HUES6 (cell line): ENCODE measurements at regions not wholly inside any gene's neighbourhood (a gene's known extent, or its start where the extent isn't known, plus 50 kb on each side); places are given as distances from the start of the nearest gene placed in this dataset.

Experiments used
- H3K27ac ChIP-seq: 2 replicates; pipeline ENCODE4 v1.7.0; 2013; ENCODE audit warnings: low read depth, mild to moderate bottlenecking, low read length, inconsistent platforms
- H3K27me3 ChIP-seq: 2 replicates; pipeline ENCODE4 v1.6.1; 2013; ENCODE audit warnings: low read length; ENCODE audit not compliant: control insufficient read depth, insufficient read depth
- H3K36me3 ChIP-seq: 2 replicates; pipeline ENCODE4 v1.6.1; 2013; ENCODE audit warnings: low read length; ENCODE audit not compliant: control insufficient read depth, insufficient read depth
- H3K4me1 ChIP-seq: 2 replicates; pipeline ENCODE4 v1.6.1; 2013; ENCODE audit warnings: low read length; ENCODE audit not compliant: control insufficient read depth, insufficient read depth
- H3K4me3 ChIP-seq: 2 replicates; pipeline ENCODE4 v1.5.1; 2013; ENCODE audit warnings: low read depth, low read length
- H3K9ac ChIP-seq: one replicate; pipeline ENCODE4 v1.6.1; 2013; ENCODE audit warnings: mild to moderate bottlenecking, low read length
- H3K9me3 ChIP-seq: 2 replicates; pipeline ENCODE4 v1.6.1; 2013; ENCODE audit warnings: low read depth, low read length; ENCODE audit not compliant: control insufficient read depth, insufficient read depth

DNA sequence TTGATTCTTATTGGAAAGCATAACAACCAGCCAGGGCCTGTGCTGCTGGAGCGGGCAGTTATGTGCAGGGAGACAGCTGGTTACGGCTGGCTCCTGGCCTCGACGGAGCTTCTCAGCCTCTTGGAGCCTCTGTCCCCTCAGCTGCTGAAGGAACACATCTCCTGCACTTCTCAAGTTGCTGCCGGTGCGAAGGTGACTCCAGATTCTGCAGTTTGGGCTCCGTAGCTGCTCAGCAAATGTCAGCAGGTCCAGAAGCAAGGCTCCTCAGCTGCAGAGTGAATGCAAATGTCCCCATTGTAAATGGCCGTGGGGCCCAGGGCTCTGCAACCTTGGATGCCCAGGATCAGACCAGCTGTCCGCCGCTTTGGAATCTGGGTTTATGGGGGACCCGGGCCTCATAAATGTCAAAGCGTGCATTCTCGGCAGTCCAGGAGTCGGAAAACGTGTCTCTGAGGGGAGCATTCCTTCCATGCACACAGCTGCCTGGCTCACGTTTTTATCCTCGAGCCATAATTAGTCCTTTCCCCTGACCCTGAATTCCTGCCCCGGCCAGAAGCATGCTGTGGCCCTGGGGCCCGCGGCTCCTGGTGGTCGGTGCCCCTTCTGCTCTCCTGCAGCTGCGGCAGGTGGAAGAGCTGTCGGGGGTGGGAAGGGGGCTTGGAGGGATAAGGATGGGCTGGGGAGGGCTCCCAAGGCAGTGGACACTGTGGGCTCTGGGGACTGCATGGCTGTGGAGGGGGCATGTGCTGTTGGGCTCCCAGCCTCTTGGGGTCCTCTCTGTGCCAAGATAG, 106.0 kb downstream of the KIF26A start:
- Histone ChIP-seq H3K4me1 (peaks cover 7% of the 10 kb centered on the region; the same call in 1 of the 2 replicates), H3K4me3 (no peak overlapping the region), H3K27me3 (no peaks in the 10 kb centered on the region), H3K27ac (no peak overlapping the region), H3K36me3 (no peaks in the 10 kb centered on the region), H3K9ac (no peak overlapping the region), H3K9me3 (peaks cover 28% of the 10 kb centered on the region)

DNA sequence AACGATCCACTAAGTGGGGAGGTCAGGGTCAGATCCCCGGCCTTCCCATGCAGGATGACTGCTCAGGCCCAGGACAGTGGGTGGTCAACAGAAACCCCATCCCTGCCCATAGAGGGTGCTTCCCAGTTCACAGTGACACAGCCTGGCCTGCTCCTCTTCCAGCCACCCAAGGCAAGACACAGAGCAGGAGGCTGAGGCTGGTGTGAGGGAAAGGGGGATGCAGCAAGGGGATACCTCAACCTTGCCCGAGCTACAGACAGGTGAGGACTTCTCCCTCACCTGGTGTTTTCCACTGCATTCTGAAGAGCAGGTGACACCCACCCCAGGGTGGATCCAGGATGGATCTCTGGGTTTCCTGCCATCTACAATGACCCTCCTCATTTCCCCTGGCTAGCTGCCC, 106.7 kb downstream of the KIF26A start:
- Histone ChIP-seq H3K9me3 (peaks cover 28% of the 10 kb centered on the region), H3K9ac (no peak overlapping the region), H3K27ac (no peak overlapping the region), H3K4me1 (peaks cover 3% of the 10 kb centered on the region; the same call in 1 of the 2 replicates), H3K27me3 (no peaks in the 10 kb centered on the region), H3K36me3 (no peaks in the 10 kb centered on the region), H3K4me3 (no peak overlapping the region)

DNA sequence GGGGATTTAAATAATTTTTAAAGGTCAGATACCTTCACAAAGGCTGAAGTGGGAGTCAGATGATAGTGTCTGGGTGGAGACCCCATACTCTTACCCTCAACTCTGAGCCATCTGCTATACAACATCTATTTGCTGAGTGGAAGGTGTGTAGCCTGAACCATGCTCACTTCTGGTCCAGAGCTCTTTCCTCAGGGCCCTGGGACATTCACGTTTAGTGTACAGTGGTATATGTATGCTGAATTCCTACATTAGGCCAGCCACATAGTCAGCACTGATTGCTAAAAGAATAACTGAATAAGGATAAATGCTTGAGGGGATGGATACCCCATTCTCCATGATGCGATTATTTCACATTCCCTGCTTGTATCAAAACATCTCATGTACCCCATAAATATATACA, 107.3 kb downstream of the KIF26A start:
- H3K9ac ChIP-seq: no peak overlapping the region
- no peaks in the 10 kb centered on the region for H3K27me3 ChIP-seq
- peaks cover 28% of the 10 kb centered on the region for H3K9me3 ChIP-seq
- H3K4me3 ChIP-seq: no peak overlapping the region
- H3K4me1 ChIP-seq: no peaks in the 10 kb centered on the region
- no peaks in the 10 kb centered on the region for H3K36me3 ChIP-seq
- H3K27ac ChIP-seq: no peak overlapping the region

DNA sequence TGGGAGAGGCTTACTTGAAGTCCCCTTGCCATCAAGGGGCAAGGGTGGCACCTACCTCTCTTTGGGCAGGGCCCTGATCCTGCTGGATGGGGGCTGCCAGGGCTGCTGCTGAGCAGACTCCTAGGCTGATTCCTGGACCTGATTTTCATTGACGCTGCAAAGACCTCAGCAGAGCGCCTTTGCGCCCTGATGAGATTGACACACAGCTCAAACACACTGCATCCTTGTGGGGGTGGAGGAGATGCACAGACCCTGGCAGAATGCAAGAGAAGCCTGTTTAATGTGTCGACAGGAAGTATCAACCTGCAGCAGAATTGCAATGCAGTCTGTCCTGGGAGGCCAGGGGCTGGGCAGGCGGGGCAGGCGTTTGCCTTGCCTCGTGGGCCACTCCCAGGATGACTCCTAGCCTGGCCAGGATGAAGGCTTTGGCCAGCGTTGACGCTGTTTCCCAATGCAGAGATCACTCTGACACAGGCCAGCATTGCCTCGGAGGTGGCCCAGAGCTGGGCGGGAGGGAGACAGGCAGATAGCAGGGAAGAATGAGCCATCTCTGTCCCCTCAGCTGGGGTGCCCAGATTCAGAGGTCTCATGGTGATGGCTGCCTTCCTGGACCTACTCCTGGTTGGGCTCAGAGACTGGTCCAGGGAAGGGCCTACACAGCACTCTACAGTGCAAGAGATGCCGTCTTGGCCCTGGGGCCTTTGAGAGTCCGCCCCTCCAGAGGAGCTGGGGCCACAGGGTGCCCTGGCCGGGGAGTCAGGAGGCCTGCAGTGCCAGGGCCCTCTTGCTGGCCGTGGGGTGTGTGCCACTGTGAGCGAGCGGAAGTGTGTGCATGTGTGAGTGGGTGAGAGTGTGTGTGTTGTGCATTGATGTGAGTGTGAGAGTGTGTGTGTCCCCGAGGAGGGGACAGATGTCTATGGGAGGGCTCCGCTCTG, 108.3 kb downstream of the KIF26A start:
- Histone ChIP-seq H3K9ac (no peak overlapping the region), H3K4me3 (no peak overlapping the region), H3K9me3 (peaks cover 28% of the 10 kb centered on the region), H3K27me3 (no peaks in the 10 kb centered on the region), H3K27ac (no peak overlapping the region), H3K4me1 (no peaks in the 10 kb centered on the region), H3K36me3 (no peaks in the 10 kb centered on the region)

DNA sequence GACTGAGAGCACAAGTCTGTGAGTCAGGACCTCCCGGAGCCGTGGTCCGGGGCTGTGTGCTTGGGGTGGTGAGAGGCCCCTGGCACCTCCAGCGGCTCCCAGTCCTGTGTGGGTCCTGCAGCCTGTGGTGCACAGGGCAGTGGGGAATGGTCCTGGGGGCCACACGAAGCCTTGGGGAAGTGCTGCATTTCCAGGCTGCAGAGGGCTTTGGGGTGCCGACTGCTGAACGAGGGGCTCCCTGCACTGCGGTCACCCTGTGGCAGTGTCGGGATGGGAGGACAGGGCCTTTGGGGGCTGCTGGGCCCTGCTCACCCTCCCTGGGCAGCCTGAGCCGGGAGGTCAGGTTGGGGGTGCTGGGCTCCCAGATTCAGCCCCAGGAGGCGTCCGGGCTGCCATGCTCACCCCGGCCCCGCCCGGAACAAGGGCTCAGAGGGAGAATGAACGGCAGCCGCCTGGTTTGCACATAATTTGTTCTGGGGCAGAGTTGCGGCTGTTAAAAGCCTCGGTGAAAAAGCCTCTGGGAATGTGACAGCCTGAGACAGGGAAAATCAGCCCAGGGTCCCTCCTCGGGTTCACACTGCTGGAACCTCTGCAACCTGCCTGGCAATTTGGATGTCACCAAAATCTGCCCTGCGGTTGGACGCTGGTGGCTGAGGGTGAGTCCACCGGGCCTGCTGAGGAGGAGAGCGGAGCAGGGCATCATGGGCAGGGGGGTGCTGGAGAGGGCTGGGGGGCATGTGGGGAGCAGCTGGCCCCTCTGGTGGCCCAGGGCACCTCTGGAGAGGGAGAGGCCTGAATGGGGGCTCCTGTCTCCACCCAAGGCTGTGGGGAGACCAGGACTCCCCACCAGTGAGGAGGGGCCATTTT, 109.2 kb downstream of the KIF26A start:
- H3K9ac ChIP-seq: no peak overlapping the region
- H3K27me3 ChIP-seq: no peaks in the 10 kb centered on the region
- H3K36me3 ChIP-seq: no peaks in the 10 kb centered on the region
- no peak overlapping the region for H3K4me3 ChIP-seq
- peaks cover 28% of the 10 kb centered on the region for H3K9me3 ChIP-seq
- H3K27ac ChIP-seq: no peak overlapping the region
- H3K4me1 ChIP-seq: no peaks in the 10 kb centered on the region

DNA sequence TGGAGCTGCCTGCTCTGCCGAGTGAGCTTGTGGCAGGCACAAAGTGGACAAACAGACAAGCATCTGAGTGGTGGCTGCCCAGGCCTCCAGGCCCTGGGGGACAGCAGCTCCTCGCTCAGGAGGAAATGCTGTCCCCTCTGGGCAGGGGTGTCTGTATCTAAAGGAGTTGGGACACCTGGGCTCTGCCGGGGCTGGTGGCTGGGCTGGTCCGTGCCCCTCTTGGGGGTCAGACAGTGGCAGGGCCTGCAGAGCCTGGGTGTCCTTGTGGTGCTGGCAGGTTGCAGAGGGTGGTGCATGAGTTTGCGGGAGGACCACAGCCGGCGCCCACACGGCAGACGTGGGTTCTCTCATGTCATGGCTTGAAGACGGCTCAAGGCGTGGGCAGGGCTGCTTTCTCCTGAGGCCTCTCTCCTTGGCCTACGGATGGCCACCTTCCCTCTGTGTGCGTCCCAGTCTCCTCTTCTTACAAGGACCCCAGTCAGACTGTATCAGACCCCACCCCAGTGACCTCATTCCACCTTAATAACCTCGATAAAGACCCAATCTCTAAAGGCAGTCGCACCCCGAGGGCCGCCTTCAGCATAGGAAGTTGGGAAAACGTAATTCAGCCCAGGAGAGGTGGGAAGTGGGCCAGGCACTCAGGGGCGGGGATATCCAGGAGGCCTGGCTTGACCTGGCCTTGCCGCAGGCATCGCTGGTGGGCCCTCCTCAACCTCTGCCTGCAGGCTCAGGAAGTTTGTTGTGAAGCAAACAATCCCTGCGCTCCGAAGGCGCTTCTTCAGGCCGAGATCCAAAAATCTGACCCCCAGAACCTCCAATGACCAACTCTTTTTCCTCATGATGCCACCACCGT, 110.0 kb downstream of the KIF26A start:
- Histone ChIP-seq H3K36me3 (no peaks in the 10 kb centered on the region), H3K9me3 (peaks cover 22% of the 10 kb centered on the region), H3K27me3 (no peaks in the 10 kb centered on the region), H3K27ac (no peak overlapping the region), H3K4me3 (no peak overlapping the region), H3K4me1 (no peaks in the 10 kb centered on the region), H3K9ac (no peak overlapping the region)

DNA sequence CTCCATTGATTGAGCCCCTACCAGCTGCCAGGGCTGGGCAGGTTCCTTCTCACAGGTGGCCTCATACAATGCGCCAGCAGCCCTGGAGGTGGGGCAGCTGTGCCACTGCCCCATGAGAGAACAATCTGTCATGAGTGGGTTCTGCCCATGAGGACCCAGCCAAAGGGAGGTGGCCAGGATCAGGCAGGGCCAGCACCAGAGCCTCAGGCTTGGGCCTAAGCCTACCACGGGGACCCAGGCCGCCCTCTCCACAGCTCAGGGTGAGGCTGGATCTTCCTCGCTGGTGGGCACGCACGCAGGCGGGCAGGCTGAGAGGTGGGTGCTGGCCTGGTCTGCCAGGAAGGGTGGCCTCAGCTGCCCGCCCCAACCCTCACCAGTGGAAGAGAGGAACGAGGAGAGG, 110.7 kb downstream of the KIF26A start:
- Histone ChIP-seq H3K9me3 (peaks cover 20% of the 10 kb centered on the region), H3K36me3 (no peaks in the 10 kb centered on the region), H3K27me3 (no peaks in the 10 kb centered on the region), H3K9ac (no peak overlapping the region), H3K4me1 (no peaks in the 10 kb centered on the region), H3K4me3 (no peak overlapping the region), H3K27ac (no peak overlapping the region)

DNA sequence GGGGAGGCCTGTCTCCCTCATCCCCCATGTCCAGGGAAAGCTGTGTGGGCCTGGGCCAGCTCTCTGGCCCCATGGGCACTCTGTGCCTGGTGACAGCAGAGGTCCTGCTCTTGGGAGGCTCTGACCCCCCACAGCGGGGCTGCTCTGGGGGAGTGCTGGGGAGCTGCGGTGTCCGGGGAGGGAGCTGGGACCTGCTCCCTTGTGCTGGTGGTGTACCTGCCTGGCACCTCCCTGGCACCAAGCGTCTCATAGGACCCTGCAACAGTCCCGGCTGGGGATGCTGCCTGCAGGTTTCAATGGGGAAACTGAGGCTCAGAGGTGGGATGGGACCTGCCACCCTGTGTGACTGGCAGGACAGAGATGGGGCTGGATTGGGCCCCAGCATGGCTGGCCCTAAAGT, 111.3 kb downstream of the KIF26A start:
- H3K27ac ChIP-seq: no peak overlapping the region
- H3K27me3 ChIP-seq: no peaks in the 10 kb centered on the region
- no peak overlapping the region for H3K4me3 ChIP-seq
- peaks cover 14% of the 10 kb centered on the region for H3K9me3 ChIP-seq
- H3K9ac ChIP-seq: no peak overlapping the region
- H3K36me3 ChIP-seq: no peaks in the 10 kb centered on the region
- no peaks in the 10 kb centered on the region for H3K4me1 ChIP-seq

DNA sequence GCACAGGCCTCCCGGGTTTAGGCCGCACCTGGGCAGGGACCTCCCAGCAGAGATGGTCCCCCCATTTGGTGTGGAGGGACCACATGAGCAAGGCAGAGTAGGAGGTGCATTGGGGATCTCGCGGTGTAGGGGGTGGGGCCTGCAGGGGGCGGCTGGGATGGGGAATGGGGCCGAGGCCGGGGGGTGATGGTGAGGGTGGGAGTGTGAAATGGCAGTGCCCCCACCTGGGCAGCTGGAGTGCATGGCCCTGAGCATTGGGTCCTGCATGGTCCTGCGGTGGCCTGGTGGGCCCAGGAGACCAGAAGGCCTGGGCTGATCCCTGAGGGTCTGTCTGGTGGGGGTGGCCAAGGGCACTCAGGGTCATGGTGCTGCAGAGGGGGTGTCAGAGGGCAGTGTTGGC, 111.8 kb downstream of the KIF26A start:
- Histone ChIP-seq H3K9me3 (peaks cover 10% of the 10 kb centered on the region), H3K4me1 (no peaks in the 10 kb centered on the region)

More for the DNA sequence above, 111.8 kb downstream of the KIF26A start:
- no peak overlapping the region for H3K27ac ChIP-seq
- H3K36me3 ChIP-seq: no peaks in the 10 kb centered on the region
- H3K9ac ChIP-seq: no peak overlapping the region
- H3K4me3 ChIP-seq: no peak overlapping the region
- H3K27me3 ChIP-seq: no peaks in the 10 kb centered on the region
